ENCODE measurements at regions not wholly inside any gene's neighbourhood (a gene's known extent, or its start where the extent isn't known, plus 50 kb on each side); places are given as distances from the start of the nearest gene placed in this dataset.
A peak's percentile ranks its signal among the peaks of the same experiment; 100 is the strongest.

GRCh38 chr6:12233693-12234571 is 56.2 kb upstream of the EDN1 start:
- peak; percentile 39 for DNase-seq
- Histone ChIP-seq H4K5ac (ENCODE audit: insufficient read length, low read depth, low read length) (no peak overlapping the region), H3K56ac (ENCODE audit: insufficient read length, low read depth, low read length) (no peak overlapping the region), H3K79me2 (ENCODE audit: insufficient read depth, low read length) (no peaks in the 10 kb centered on the region), H3K4me1 (ENCODE audit: insufficient read depth, low read length) (no peaks in the 10 kb centered on the region), H2BK120ac (ENCODE audit: low read depth, low read length, poor library complexity, severe bottlenecking) (no peak overlapping the region), H2BK20ac (ENCODE audit: low read depth, low read length, poor library complexity, severe bottlenecking) (no peak overlapping the region), H3K14ac (ENCODE audit: insufficient read depth, low read length) (no peak overlapping the region), H2AFZ (ENCODE audit: low read length) (no peak overlapping the region), H3K79me1 (ENCODE audit: insufficient read depth, low read depth, low read length, poor library complexity, severe bottlenecking) (no peaks in the 10 kb centered on the region), H2BK5ac (ENCODE audit: insufficient read length, low read length) (no peak overlapping the region), H3K23me2 (ENCODE audit: insufficient read length, low read depth, low read length, poor library complexity, severe bottlenecking) (no peaks in the 10 kb centered on the region), H2BK15ac (ENCODE audit: low read depth, low read length) (no peak overlapping the region), H4K91ac (ENCODE audit: insufficient read length, low read depth, low read length) (no peak overlapping the region), H3K23ac (ENCODE audit: insufficient read length, low read depth, low read length) (no peak overlapping the region), H2BK12ac (ENCODE audit: insufficient read length, low read depth, low read length) (no peak overlapping the region), H3K27me3 (ENCODE audit: insufficient read depth, low read length) (no peaks in the 10 kb centered on the region), H4K8ac (replicated peaks; ENCODE audit: insufficient read length, low read depth, low read length) (no peak overlapping the region), H3T11ph (ENCODE audit: low read length) (no peak overlapping the region), H3K27ac (ENCODE audit: insufficient read length, low read depth, low read length) (no peak overlapping the region), H4K20me1 (ENCODE audit: control insufficient read depth, insufficient read depth, insufficient read length) (no peaks in the 10 kb centered on the region), H3K9ac (ENCODE audit: extremely low read depth, insufficient read length, low read length) (no peak overlapping the region), H3K9me3 (ENCODE audit: control insufficient read depth, low read depth, low read length) (no peaks in the 10 kb centered on the region), H3K18ac (ENCODE audit: insufficient read length, low read depth, low read length) (no peak overlapping the region), H3K4me2 (ENCODE audit: insufficient read depth, insufficient read length, low read length) (no peak overlapping the region), H3K4ac (ENCODE audit: low read depth, low read length) (no peak overlapping the region), H2AK5ac (ENCODE audit: insufficient read length, low read length) (no peak overlapping the region)
- no CpG with 5 or more reads among the region's 4 CpGs for WGBS (ENCODE audit: extremely low coverage, insufficient read length, low lambda C conversion rate)
- H3K27ac Mint-ChIP-seq = no peak overlapping the region
- no peaks in the 10 kb centered on the region for H3K36me3 Mint-ChIP-seq (ENCODE audit: insufficient read depth in 1 of 3, low read depth in 3 of 3)
- no peaks in the 10 kb centered on the region for H3K9me3 Mint-ChIP-seq
- no peak overlapping the region for H3K4me3 Mint-ChIP-seq
- H3K4me1 Mint-ChIP-seq = peaks cover 12 to 16% of the 10 kb centered on the region in 2 experiments
- H3K27me3 Mint-ChIP-seq (ENCODE audit: low read depth) = no peaks in the 10 kb centered on the region
- TF ChIP-seq CTCF (conservative IDR thresholded peaks at IDR 0.05) = peak; percentile 67
